Daoy (cell line): ENCODE measurements at regions not wholly inside any gene's neighbourhood (a gene's known extent, or its start where the extent isn't known, plus 50 kb on each side); places are given as distances from the start of the nearest gene placed in this dataset.
A peak's percentile ranks its signal among the peaks of the same experiment; 100 is the strongest.

ENCODE experiments used
- DNase-seq: peaks from one replicate; pipeline ENCODE4 v3.0.0-alpha.2; 2015; ENCODE audit warnings: low read depth

DNA sequence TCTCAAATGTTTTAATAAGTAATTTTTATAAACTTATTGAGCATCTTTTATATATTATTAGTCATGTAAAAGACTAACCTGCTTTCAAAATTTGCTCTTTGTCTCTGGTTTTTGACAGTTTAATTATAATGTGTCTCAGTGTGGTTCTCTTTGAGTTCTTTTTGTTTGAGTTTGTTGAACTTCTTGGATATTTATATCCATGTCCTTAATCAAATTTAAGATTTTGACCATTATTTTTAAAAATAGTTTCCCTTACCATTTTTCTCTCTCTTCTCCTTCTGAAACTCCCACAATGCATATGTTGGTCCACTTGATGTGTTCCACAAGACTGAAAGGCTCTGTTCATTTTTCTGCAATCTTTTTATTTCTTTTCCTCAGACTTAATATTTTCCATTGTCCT, 366.1 kb upstream of the GOLIM4 start:
- no peak for DNase-seq

DNA sequence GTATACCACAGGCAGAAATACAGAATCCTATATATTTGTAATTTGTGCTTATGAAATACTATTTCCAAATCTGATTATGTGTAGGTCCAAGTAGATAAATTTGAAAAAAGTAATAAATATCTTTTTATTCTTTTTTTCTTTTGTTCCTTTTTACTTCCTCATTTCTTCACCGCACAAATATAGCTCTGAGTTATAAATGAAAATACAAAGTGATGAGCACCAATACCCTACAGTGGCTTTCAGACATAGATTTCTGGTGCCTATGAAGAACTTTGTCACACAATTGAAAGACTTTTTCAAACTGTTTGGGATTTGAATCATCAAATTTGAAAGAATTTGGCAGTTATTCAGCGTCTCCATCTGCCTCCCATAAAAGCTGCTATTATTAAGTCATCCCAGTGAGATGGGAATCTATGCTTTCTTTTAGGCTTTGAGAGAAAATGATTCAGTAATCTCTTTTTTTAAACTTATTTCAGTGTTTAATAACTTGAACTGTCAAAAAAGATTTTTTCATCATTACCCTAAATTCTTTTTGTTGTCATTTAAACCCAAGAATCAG, 363.6 kb upstream of the GOLIM4 start:
- DNase-seq: no peak

DNA sequence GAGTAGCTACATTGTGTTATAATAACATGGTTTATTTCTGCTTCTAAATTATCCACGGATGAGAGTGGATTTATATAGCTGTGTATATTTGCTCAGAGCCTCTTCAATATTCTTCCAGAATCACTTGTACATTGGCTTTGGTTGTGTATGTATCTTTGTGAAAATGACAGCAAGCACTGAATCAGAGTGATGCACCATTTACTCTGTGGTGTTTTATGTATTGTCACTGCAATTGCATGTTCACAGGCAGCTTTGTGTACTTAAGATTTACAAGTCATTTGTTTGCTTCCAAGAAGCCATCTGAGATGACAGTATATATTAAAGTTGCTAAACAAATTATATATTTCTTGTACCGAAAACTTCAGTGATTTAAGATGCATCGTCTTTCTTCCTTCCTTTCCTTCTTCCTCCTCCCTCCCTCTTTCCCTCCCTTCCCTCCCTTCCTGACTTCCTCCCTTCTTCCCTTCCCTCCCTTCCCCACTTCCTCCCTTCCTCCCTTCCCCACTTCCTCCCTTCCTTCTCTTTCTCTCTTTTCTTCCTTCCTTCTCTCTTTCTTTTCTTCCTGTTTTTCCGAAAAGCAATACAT, 362.3 kb upstream of the GOLIM4 start:
- no peak for DNase-seq

DNA sequence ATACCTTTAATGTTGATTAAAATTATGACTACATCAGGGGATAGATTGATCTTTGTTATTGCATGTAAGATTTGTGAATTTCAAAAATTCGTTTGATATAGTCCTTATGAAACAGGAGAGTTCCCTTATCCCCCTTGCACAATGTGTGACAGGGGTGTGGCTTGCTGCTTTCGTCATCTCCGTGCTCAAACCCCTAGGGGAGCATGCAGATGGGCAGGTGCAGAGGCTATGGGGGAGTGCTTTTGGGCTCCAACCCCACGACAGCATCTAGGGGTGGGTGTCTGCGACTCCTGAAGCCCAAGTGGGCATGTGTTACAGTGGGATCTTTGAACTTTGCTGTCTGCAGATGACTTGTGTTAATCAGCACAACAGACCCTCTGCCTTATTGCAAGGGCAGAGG, 360.1 kb upstream of the GOLIM4 start:
- no peak for DNase-seq

DNA sequence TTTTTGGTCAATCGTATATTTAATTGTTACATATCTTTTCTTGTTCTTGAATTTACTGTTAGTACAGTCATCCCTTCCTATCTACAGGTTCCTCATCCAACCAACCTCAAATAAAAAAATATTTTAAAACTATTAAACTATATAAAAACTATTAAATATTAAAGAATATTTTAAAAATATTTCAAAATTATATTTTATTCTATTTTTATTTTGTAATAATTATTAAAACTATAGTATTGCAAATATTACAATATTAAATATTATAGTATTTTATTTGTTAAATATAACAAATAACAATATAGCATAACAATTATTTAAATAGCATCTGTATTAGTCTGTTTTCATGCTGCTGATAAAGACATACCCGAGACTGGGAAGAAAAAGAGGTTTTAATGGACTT, 357.9 kb upstream of the GOLIM4 start:
- DNase-seq: no peak

DNA sequence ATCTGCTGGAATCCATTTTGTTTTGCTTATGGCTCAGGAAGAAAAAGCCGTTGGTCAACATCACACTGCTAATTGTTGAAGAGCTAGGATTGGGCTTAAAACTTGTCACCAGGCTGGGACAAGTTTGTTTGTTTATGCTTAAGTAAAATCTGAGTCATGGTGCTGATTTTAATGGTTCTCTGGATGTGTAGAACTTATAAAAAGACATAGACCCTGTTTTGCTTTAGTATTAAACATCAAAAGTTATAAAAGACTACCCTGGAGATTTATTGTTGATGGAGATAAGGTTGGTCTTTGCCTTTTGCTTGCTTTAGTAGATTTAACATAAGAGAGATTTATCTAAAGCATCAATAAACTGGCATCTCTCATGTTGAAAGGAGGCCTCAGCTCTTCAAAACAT, 348.2 kb upstream of the GOLIM4 start:
- DNase-seq: no peak

DNA sequence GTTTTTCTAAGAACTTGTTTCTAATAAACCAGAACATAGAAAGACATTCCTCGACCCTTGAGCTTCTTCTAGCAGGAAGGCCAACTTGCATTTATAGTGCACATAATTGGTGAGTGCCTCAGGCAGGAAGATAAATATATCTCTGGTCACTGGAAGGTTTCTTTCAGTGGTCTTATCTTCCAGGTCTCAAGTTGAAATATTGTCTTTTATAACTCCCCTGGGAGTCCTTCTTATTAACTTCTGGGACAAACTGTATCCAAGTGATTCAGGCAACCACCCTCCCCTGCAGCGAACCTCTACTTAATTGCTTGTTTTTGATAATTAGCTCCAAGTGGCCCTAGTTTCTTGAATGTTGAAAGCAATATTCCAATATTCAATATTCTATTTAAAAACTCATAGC, 346.8 kb upstream of the GOLIM4 start:
- no peak for DNase-seq

DNA sequence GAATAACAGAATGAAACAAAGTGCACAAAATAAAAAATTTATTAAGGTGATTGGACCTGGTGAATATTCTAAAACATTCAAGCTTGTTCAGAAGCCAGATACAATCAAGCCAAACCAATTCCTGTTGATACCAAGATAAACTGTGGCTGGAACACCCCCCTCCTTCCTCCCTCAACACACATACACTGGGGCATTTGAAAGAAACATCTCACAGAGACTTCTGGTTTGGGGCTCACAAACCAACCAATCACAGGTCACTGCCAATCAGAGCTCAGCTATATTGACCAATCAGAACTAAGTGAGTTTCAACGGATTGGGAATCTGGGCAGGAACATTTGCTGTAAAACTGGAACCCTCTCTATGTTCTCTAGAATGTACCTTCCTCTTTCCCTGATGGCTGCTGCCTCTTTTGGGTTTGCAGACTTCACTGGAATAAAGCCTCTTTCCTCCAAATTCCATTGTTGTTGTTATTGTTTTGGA, 340.6 kb upstream of the GOLIM4 start:
- no peak for DNase-seq

DNA sequence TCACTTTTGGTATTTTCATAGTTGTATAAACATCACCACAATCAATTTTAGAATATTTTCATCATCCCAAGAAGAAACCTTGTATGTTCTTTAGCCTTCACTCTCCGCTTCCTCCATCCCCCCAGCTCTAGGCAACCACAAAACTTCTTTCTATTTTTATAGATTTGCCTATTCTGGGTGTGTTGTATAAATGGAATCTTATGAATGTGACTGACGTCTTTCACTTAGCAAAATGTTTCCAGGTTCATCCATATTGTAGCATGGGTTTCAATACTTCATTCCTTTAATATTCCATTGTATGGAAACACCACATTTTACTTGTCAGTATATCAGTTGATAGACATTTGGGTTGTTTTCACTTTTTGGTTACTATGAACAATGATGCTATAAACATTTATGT, 335.8 kb upstream of the GOLIM4 start:
- no peak for DNase-seq

DNA sequence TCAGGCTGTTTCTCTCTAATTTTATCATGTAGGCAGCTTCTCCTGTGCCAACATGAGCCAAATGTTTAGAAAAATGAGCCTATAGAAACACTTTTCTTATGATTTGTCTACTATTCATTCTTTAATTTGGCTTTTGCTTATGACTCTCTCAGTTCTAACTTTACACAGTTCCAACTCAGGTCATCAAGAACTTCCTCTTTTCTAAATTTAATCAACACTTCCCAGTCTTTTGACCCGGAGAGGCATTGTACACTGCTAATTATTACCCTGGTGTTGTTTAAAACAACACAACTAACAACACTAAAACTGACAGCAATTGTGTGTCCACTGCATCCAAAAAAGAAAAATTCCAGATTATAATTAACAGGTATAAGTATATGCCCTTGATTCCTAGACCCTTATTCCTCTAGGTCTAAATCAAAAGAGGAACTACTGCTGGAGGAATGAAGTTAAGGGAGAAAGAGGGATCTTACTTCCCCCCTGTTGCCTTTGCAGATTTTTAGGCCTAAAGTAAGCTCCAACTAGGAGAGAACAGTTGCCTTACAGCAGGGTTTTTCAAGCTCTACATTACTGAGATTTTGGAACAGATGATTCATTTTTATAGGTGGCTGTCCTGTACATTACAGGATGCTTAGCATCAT, 332.2 kb upstream of the GOLIM4 start:
- no peak for DNase-seq

DNA sequence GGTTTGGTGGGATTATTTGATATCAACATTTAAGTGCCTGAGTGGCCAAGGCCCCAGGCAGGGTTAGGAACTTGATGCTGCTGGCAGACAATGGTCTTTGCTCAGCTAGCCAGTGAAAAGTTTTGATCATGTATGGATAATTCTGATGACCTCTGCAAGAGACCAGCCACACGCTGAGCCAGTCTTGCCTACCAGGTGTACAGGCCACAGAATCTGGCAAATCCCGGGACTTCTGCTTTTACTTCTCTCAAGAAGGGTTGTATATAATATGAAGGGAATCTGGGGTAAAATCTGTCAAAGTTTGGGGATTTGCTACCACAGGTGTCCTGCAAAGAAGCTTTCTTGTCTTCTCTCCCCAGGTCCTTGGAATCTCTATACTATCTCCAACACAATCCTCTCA, 331.4 kb upstream of the GOLIM4 start:
- DNase-seq: no peak

DNA sequence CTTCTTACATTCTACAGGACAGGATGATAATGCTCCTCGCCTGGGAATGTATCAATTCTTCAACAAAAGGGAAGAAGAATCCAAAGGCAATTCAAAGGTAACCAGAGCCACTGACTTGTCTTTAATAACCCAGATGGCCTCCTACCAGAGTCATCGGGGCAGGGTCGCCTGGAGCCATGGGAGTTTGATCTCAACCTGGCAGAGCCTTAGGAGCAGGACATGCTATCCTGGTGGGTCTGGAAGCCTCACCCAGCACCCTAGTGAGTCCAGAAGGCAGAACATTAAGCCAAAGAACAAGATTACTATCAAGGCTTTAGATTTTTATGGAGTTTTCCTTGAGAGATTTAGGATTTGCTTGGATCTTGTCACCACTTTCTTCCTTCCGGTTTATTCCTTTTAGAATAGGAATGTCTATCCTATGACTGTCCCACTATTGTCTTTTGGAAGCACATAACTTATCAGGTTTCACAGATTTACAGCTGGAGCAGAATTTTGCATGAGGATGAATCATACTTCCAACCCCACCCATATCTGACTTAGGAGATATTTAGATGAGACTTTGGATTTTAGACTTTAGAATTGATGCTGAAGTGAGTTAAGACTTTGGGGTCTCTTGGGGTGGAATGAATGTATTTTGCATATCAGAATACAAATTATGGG, 330.3 kb upstream of the GOLIM4 start:
- DNase-seq: peak; percentile 25

DNA sequence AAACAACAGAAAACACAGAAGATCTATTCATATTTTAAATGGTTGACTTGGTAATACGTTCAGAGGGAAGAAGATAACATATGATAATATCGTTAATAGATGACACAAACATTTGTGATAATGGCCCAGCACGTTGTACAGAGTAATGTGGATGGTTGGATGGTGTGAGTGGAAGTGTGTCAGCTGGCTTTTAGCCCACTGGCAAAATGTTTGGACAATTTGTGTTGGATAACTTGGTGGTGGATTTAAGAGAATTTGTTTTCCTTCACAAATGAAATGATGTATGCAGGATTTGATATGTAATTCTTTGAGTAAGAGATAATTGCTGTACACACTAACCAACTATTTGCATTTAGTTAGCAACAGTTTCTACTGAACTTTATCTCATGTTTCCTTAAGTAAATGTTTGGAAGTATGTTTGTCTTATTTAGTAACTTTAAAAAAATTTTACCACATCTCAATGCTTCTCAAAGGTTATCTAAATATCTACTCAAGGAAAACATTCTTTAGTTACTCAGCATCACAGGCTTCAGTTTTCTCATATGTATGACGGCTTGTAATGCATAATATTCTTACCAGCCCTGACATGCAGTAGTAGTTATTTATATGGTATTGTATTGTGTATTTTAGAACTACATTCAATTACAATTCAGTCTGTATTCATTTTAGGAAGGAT, 328.5 kb upstream of the GOLIM4 start:
- no peak for DNase-seq

DNA sequence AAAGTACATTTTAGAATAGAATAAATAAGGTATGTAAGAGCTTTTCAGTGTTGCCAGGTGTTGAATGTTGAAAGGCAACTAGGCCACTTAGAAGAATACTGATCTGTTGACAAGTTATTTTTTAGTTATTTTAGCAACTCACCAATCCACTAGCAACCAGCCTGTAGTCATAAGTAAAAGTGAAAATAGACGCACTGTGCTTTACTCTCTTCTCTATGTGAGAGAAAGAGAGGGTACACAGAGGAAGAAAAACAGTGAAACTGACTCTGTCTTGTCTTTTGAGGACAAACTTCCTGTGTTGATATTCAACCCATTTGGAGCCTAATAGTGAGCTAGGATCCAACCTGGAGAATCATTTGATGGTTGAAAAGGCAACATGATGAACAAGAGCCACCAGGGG, 327.1 kb upstream of the GOLIM4 start:
- DNase-seq: no peak

DNA sequence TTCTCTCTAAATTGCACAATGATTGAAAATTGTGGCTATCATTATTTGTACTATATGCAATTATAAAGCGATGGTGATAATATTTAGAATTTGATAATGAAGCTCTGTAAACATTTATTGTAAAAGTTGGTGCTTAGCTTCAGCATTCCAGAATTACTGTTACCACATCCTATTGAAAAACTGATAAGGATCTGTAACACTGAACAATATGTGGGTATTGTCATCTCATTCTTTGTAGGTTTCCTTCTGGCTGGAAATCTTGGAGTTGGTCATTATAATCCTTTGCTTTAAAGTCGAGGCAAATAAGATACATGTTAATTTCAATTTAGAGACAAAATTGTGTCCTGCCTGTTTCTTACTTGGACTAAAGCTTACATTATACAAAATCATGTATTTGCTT, 323.4 kb upstream of the GOLIM4 start:
- no peak for DNase-seq

DNA sequence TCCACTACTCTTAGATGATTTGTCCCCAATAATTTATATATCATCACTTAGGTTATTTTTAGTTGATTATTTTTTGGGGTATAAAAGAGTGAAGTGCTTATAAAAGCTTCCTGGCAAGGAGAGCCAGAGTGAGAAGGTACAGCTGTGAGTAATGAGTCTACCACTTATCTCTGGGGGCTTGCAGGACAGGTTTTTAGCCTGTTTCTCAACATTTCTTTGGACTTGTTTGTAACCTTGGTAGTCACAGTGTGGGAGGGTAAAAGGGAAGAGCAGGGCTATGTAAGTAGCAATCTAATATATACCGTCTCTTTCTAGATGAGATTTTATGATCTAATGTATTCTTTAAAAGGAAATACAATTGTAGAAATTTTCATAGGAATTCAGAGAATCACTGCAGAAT, 321.3 kb upstream of the GOLIM4 start:
- no peak for DNase-seq

DNA sequence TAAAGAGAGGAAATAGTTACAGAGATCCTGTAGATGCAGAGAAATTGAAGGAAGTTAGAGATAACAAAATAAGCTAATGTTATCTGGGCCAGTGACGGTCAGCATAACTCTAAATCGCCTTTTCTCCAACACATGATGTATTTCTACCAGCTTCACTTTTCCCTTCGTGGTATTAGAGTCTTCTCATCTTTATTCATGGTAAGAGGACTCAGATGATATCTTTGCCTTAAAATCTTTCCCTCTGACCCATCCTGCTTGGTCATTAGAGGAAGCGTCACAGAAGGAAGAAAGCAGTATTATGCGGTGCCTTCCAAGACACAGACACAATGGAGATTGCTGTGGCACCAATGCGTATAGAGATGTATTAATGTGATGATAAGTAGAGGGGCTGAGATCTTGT, 320.7 kb upstream of the GOLIM4 start:
- no peak for DNase-seq

DNA sequence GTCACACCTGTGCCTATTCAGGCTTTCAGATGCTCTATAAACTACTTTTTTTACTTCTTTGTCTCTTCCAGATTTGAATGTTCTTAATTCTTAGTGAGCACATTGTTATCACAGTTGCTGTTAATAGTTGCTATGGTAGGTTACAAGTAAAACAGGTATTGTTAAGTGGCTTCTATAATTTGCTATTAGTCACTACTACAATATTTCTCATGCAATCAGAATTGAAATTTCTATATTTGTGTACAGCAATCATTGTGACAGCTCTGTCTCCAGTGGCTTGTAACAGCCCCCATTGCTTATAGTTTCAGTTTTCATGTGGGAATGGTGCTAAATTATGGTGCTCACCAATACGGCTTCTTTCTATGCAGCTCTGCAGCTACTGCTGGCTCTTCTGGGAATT, 318.4 kb upstream of the GOLIM4 start:
- DNase-seq: no peak

DNA sequence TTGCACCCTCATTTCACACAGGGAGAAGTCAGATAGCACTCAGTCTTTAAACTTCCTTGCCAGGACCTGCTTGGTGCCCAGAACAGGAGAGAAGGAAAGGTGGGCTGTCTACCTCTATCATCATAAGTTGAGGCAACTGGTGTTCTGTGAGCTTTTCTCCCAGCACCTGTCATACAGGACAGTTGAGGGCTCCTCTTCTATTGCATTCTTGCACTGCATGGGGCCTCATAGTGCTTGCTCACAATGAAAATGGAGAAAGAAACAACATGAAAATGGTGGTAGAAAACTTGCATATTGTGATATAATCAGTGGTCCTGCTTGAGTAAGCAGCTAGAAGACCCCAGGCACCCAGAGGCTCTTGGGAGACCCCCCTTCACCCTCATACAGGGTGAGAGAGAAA, 311.7 kb upstream of the GOLIM4 start:
- no peak for DNase-seq

DNA sequence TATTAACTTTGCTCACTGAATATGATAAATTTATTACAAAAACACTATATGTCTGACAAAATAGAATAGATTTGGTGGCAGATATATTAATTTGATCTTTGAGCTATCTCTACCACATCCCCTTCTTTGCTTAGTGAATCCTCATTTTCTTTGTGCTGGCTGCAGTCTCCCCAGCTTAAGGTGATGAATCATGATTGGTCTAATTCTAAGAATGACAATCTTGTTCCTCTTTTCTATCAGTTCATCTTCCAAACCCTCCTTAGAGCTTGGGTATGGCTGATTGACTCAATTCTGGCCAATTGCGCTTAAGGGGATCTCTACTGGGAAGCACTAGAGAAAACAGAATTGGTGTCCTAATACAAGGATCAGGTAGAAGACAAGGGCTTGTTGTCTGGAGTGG, 309.6 kb upstream of the GOLIM4 start:
- no peak for DNase-seq

DNA sequence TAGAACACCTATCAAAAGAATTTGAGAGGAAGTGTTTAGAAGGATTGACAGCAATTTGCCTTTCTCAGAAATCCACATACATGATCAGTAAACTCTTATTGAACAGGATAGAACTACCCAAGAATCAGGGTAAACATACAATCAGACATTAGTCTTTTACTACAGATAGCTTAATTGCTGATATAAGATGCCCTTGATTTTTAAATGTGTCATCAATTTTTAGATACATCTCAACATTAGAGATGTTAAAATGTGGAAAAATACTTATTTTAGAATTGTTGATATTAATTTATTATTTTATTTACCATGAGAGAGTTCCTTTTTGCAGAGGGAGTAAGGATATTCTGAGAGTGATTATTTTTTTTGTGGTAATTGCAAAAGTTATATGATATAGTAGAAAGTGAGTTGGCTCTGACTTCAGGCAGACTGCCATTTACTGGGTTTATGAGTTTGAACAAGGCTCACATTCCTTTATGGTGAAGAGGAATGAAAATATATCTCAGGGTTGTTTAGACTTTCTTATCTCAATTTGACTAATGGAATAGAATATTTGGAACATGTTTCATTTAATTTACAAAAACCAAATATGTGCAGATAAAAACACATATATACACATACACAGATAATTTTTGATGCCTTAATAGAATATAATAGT, 302.8 kb upstream of the GOLIM4 start:
- peak; percentile 64 for DNase-seq

DNA sequence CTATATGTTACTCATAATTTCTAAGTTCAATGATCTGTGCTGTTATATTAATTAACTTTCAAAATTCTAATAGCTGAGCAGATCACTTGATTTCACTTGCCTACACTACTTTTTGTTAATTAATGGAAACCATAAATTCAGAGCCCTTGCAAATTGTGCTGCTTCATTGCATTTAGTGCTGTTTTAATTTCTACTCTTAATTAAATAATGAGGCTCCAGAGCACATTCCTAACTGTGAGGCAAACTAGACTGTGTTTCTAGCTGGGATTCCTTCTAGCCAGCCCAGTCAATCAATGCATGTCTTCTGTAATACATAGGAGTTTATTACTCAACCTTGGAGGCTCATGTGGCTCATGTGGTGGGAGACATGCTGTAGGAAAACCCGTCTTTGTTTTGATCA, 301.1 kb upstream of the GOLIM4 start:
- no peak for DNase-seq
